Epithelial cell of esophagus (primary cell): ENCODE measurements at regions not wholly inside any gene's neighbourhood (a gene's known extent, or its start where the extent isn't known, plus 50 kb on each side); places are given as distances from the start of the nearest gene placed in this dataset.
"Not testable (repeated sequence)": the region's sequence is repeated elsewhere in the genome, so short reads cannot be mapped to it uniquely, and the experiment has no call there.

Experiments
- DNase-seq: peaks from one replicate; pipeline ENCODE4 v3.0.0; 2010; ENCODE audit warnings: low read depth
- H3K4me3 ChIP-seq: 2 replicates; pipeline ENCODE4 v1.5.1; 2011; ENCODE audit warnings: mild to moderate bottlenecking, low read length, control low read depth
- CTCF ChIP-seq: IDR thresholded peaks from 2 replicates; pipeline ENCODE4 v1.5.1; 2011; ENCODE audit warnings: low read depth, mild to moderate bottlenecking, low read length, control low read depth, inconsistent platforms; ENCODE audit not compliant: insufficient read depth; ENCODE audit errors: missing control alignments

GRCh38 chr12:85626001-85626783 is 210.0 kb downstream of the RASSF9 start:
- H3K4me3 ChIP-seq = no peak overlapping the region
- no peak for TF ChIP-seq CTCF
- DNase-seq = peak; percentile 84

- no peak for TF ChIP-seq CTCF
- no peak for DNase-seq
- H3K4me3 ChIP-seq = no peak overlapping the region
Observed at GRCh38 chr12:85626784-85627171, 209.4 kb downstream of the RASSF9 start.

- peak; percentile 28 for DNase-seq
- no peak overlapping the region for H3K4me3 ChIP-seq
- no peak for TF ChIP-seq CTCF
Observed at GRCh38 chr12:85627584-85627983, 208.6 kb downstream of the RASSF9 start.

GRCh38 chr12:85628562-85628961 is 207.6 kb downstream of the RASSF9 start:
- DNase-seq, H3K4me3 ChIP-seq: not testable (repeated sequence)

GRCh38 chr12:85630851-85631250 is 205.4 kb downstream of the RASSF9 start:
- DNase-seq = no peak
- TF ChIP-seq CTCF = no peak

GRCh38 chr12:85632390-85632789 is 203.8 kb downstream of the RASSF9 start:
- DNase-seq = peak; percentile 29
- no peak overlapping the region for H3K4me3 ChIP-seq
- no peak for TF ChIP-seq CTCF

More at GRCh38 chr12:85630851-85631250, 205.4 kb downstream of the RASSF9 start:
- H3K4me3 ChIP-seq = no peak overlapping the region

- no peak for TF ChIP-seq CTCF
- peak; percentile 24 for DNase-seq
- no peak overlapping the region for H3K4me3 ChIP-seq
Observed at GRCh38 chr12:85633491-85633890, 202.7 kb downstream of the RASSF9 start.
